AG10803 (cell line): ENCODE measurements at regions not wholly inside any gene's neighbourhood (a gene's known extent, or its start where the extent isn't known, plus 50 kb on each side); places are given as distances from the start of the nearest gene placed in this dataset.

ENCODE experiments used
- DNase-seq: peaks from one replicate; pipeline ENCODE4 v3.0.0; 2010; ENCODE audit warnings: low read depth
- H3K4me3 ChIP-seq: 2 replicates; pipeline ENCODE4 v1.5.1; 2011; ENCODE audit warnings: mild to moderate bottlenecking, low read length, control low read depth
- TF ChIP-seq, protein P1 (sequence below): conservative IDR thresholded peaks from 2 replicates; pipeline ENCODE4 v1.5.1; 2011; ENCODE audit warnings: mild to moderate bottlenecking, low read length, control low read depth, inconsistent platforms

DNA sequence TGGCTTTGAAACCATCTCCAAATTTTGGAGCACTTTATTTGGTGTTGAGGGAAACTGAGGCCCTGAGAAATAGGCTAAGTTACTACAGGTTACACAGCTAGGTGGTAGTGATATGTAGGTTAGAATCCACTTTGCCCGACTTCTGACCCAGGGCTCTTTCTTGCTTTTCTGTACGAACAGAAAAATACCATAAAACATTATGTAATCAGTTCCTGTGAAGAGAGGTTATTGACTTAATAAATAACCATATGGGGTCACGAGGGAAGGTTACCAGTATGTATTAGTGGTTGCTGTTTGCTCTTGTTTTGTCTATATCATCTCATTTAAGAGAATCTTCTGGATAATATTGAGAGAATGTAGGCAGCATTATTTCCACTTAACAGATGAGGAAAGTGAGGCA is 172.2 kb upstream of the MAF start:
- TF ChIP-seq, protein P1, sequence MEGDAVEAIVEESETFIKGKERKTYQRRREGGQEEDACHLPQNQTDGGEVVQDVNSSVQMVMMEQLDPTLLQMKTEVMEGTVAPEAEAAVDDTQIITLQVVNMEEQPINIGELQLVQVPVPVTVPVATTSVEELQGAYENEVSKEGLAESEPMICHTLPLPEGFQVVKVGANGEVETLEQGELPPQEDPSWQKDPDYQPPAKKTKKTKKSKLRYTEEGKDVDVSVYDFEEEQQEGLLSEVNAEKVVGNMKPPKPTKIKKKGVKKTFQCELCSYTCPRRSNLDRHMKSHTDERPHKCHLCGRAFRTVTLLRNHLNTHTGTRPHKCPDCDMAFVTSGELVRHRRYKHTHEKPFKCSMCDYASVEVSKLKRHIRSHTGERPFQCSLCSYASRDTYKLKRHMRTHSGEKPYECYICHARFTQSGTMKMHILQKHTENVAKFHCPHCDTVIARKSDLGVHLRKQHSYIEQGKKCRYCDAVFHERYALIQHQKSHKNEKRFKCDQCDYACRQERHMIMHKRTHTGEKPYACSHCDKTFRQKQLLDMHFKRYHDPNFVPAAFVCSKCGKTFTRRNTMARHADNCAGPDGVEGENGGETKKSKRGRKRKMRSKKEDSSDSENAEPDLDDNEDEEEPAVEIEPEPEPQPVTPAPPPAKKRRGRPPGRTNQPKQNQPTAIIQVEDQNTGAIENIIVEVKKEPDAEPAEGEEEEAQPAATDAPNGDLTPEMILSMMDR = no peak
- no peak overlapping the region for H3K4me3 ChIP-seq

DNA sequence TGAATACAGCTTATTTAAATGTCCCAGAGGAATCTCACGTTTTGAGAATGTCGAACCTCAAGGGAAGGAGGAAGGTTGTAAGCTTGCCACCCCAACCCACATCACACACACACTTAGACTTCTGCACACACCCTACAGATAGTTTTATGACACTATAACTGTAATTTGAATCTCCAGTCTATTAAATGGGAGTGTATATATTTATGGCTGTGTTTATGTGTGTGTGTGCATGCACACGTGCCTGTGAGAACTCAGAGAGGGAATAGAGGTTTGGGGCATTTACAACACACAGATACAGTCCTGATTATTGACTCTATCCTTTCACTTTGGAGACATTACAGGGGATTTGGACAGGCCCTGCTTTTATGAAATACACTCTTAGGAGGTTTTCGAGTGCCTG is 171.5 kb upstream of the MAF start:
- H3K4me3 ChIP-seq = no peak overlapping the region
- TF ChIP-seq, protein P1 = no peak
- no peak for DNase-seq

More for the DNA sequence above, 172.2 kb upstream of the MAF start:
- DNase-seq = no peak

DNA sequence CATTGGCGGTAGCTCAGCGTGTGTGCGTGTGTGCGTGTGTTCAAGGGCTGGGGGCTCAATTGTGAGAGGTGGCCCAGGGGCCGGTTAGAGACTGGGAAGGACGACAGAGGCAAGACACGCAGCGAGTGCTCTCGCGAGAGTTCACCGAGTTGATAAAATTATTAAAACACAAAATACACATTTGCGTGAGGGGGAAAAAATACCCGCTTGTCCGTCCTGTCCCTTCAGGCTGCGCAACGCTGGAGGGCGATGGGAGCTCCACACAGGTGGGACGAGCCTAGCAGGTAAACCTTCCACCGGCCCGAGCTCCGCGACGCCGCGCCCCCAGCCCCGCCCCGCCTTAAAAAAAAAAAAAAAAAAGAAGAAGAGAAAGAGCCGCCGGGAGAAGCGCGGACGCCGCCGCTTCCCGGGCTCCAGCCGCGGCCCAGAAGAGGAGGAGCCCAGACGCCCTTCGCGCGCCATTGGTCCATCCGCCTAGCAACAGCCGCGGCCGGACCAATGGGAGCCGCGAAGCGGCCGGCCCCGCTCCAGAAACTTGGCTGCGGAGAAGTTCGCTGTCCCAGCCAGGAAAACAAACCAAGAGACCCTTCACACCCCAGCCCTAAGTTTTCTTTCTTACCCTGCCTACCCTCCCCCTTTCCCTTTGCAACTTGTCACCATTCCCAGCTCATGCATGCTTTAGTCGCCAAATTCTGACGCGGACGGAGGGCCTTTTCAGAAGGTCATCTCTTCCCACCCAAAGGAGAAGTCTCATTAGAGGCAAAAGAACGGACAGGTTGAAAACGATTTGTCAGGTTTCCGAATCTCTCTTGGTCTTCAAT is 169.9 kb upstream of the MAF start:
- peak; percentile 81 for DNase-seq
- TF ChIP-seq, protein P1 = no peak

DNA sequence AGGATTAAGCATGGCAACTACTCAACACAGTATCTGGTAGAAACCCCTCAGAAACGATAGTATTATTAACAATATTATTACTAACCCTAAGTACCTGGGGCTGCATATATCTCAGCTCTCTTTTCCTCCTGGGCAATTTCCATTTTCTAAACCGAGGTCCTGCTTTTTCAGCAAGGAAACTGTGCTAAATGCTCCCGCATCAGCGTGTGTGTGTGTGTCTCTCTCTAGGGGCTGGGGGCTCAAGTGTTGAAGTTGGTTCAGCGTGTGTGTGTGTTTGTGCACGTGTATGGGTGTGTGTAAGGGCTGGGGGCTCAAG is 169.3 kb upstream of the MAF start:
- DNase-seq = no peak
- TF ChIP-seq, protein P1 = no peak
- peak overlapping the region; percentile 79 for H3K4me3 ChIP-seq

More for the DNA sequence above, 169.9 kb upstream of the MAF start:
- peak overlapping the region; percentile 79 for H3K4me3 ChIP-seq

DNA sequence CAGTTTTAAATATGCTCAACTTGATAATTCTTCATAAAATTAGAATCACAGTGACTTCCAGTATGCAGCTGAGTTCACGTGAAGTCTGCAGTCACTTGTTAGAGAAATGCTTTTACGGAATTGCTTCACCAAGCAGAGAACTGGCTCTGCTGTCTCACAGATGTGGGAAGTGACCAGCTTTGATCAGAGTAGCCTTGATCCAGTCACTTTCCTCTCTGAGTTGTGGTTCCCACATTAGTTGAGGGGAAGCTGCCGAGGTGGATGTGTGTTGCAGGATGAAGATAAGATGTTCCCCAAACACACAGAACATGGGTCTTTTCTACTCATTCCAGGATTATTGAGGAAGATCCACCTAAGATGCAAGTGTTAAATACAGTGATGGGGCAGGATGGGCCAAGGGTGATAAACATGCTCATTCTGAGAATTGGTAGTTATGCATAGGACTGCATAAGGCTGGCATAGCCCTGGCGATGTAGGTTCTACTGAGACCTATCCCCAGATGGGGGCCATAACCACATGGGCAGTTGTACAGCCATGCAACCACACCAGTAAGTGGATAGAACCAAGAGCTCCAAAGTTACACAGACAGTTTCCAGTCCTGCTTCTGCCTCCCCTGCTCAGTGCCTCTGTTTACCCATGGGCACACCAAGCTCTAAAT is 168.9 kb upstream of the MAF start:
- TF ChIP-seq, protein P1 = no peak
- peak; percentile 12 for DNase-seq
- H3K4me3 ChIP-seq = no peak overlapping the region

DNA sequence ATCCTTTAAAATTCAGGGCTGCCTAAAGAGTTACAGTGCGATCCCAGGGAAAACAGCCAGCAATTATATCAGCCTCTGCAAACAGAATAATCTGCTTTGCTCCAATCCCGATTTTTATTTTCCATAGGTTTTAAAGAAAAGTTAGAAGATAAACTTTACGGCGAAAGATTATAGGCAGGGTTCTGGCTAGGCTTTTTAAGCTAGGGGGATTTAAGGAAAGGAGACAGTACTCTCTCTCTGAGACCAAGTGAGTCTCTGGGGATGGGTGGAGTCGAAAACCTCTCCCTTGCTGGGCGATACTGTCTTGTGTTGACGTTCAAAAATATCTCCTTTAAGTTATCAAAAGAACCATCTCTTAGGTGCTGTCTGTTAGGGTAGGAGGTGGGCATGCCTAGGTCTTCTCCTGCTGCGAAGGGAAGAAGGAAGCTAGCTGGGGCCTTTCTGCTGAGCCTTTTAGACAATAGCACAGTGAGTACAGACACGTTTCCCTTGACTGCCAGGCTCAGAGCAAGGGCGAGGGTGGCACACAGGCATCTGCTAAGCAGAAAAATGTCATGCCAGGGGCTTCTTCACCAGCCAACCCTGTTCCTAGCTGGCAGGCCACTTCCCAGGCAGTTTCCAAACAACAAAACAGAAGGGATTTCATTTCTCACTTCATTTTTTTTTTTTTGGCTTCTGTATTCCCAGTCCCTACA is 167.9 kb upstream of the MAF start:
- DNase-seq = no peak
- TF ChIP-seq, protein P1 = no peak
- H3K4me3 ChIP-seq = peak overlapping the region; percentile 55
